IMR-90 (cell line): ENCODE measurements at regions not wholly inside any gene's neighbourhood (a gene's known extent, or its start where the extent isn't known, plus 50 kb on each side); places are given as distances from the start of the nearest gene placed in this dataset.

ENCODE experiments used
- BHLHE40 ChIP-seq: fragments of 150-350 bp; IDR thresholded peaks from 2 replicates; pipeline ENCODE4 v1.6.1; 2016; ENCODE audit warnings: mild to moderate bottlenecking, low read depth, low read length
- TF ChIP-seq, protein P1 (sequence below): conservative IDR thresholded peaks from 2 replicates; pipeline ENCODE4 v1.5.1; 2012; ENCODE audit warnings: mild to moderate bottlenecking, low read depth, low read length, improper control_type of control experiment

DNA sequence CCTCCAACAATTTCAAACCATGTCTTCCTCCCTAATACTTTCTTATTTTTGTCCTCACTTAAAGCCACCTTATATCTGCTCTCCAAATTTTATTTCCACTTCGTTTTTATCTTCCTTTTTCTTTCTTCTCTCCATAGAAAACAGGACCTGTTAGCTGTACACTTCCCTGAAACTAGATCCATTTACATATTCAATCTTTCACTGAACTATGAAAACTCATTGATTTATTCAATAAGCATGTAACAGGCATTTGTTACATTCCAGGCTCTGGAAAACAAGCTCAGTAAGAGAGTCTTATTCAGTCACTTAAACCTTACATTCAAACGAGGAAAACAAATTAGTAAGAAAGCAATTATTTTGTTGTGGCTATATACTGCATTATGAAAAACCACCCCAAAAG, 1225.3 kb downstream of the SUCLG1 start:
- TF ChIP-seq, protein P1, sequence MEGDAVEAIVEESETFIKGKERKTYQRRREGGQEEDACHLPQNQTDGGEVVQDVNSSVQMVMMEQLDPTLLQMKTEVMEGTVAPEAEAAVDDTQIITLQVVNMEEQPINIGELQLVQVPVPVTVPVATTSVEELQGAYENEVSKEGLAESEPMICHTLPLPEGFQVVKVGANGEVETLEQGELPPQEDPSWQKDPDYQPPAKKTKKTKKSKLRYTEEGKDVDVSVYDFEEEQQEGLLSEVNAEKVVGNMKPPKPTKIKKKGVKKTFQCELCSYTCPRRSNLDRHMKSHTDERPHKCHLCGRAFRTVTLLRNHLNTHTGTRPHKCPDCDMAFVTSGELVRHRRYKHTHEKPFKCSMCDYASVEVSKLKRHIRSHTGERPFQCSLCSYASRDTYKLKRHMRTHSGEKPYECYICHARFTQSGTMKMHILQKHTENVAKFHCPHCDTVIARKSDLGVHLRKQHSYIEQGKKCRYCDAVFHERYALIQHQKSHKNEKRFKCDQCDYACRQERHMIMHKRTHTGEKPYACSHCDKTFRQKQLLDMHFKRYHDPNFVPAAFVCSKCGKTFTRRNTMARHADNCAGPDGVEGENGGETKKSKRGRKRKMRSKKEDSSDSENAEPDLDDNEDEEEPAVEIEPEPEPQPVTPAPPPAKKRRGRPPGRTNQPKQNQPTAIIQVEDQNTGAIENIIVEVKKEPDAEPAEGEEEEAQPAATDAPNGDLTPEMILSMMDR, result no peak
- TF ChIP-seq BHLHE40, result no peak
